22Rv1 (cell line): ENCODE measurements at regions not wholly inside any gene's neighbourhood (a gene's known extent, or its start where the extent isn't known, plus 50 kb on each side); places are given as distances from the start of the nearest gene placed in this dataset.

Experiments
- ZFX ChIP-seq: fragments of 450-650 bp; IDR thresholded peaks from 2 replicates; pipeline ENCODE4 v1.6.1; 2017; ENCODE audit warnings: antibody characterized with exemption, borderline replicate concordance
- TF ChIP-seq, protein P1 (sequence below): fragments of 450-650 bp; IDR thresholded peaks from 2 replicates; pipeline ENCODE4 v1.5.1; 2017; ENCODE audit warnings: mild to moderate bottlenecking

DNA sequence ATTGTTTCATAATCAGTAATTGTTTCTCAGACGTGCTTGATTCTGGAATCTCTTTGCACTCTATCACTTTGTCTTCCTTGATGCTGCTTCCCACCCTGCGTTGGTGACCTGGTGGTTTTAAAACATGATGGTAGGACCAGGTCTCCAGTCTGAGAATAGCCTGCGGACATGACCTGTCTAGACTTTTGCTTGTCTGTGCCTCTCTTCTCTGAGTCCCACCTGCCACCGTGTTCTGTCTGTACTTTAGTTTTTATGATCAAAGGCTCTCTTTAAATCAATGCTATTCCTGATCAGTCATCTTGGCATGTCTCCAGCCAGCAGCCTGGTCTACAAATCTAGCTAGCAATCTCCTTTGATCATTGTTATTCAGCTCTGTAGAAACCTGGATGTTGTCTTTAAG is 933.9 kb downstream of the DIAPH3 start:
- TF ChIP-seq, protein P1, sequence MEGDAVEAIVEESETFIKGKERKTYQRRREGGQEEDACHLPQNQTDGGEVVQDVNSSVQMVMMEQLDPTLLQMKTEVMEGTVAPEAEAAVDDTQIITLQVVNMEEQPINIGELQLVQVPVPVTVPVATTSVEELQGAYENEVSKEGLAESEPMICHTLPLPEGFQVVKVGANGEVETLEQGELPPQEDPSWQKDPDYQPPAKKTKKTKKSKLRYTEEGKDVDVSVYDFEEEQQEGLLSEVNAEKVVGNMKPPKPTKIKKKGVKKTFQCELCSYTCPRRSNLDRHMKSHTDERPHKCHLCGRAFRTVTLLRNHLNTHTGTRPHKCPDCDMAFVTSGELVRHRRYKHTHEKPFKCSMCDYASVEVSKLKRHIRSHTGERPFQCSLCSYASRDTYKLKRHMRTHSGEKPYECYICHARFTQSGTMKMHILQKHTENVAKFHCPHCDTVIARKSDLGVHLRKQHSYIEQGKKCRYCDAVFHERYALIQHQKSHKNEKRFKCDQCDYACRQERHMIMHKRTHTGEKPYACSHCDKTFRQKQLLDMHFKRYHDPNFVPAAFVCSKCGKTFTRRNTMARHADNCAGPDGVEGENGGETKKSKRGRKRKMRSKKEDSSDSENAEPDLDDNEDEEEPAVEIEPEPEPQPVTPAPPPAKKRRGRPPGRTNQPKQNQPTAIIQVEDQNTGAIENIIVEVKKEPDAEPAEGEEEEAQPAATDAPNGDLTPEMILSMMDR = no peak
- TF ChIP-seq ZFX = no peak
